ENCODE measurements at regions not wholly inside any gene's neighbourhood (a gene's known extent, or its start where the extent isn't known, plus 50 kb on each side); places are given as distances from the start of the nearest gene placed in this dataset.

GRCh38 chr4:96730432-96730831 is 890.5 kb downstream of the PDHA2 start:
- no peak for DNase-seq (ENCODE audit: insufficient read length, low spot score)
- FAIRE-seq, result no peak
- TF ChIP-seq CTCF (IDR thresholded peaks at IDR 0.05; ENCODE audit: insufficient read depth, missing control alignments), result no peak

- TF ChIP-seq CTCF (IDR thresholded peaks at IDR 0.05; ENCODE audit: insufficient read depth, missing control alignments), result no peak
- no peak for FAIRE-seq
- DNase-seq (ENCODE audit: insufficient read length, low spot score), result no peak
Observed at GRCh38 chr4:96736352-96736889, 896.5 kb downstream of the PDHA2 start.

GRCh38 chr4:96739101-96739500 is 899.2 kb downstream of the PDHA2 start:
- DNase-seq (ENCODE audit: insufficient read length, low spot score) (no peak), FAIRE-seq (no peak)
- no peak for TF ChIP-seq CTCF (IDR thresholded peaks at IDR 0.05; ENCODE audit: insufficient read depth, missing control alignments)

- no peak for FAIRE-seq
- no peak for TF ChIP-seq CTCF (IDR thresholded peaks at IDR 0.05; ENCODE audit: insufficient read depth, missing control alignments)
- DNase-seq (ENCODE audit: insufficient read length, low spot score), result no peak
Observed at GRCh38 chr4:96742332-96743014, 902.6 kb downstream of the PDHA2 start.

- DNase-seq (ENCODE audit: insufficient read length, low spot score), result no peak
- no peak for TF ChIP-seq CTCF (IDR thresholded peaks at IDR 0.05; ENCODE audit: insufficient read depth, missing control alignments)
- FAIRE-seq, result no peak
Observed at GRCh38 chr4:96744676-96745075, 904.8 kb downstream of the PDHA2 start.

GRCh38 chr4:96753216-96753615 is 913.3 kb downstream of the PDHA2 start:
- no peak for DNase-seq (ENCODE audit: insufficient read length, low spot score)
- no peak for FAIRE-seq
- no peak for TF ChIP-seq CTCF (IDR thresholded peaks at IDR 0.05; ENCODE audit: insufficient read depth, missing control alignments)
